GM21526 (cell line): ENCODE measurements at regions not wholly inside any gene's neighbourhood (a gene's known extent, or its start where the extent isn't known, plus 50 kb on each side); places are given as distances from the start of the nearest gene placed in this dataset.

Source experiments
- ATAC-seq: cut with Tn5 transposase; IDR thresholded peaks from one replicate; pipeline ENCODE4 v1.9.1; 2021; ENCODE audit warnings: moderate library complexity; ENCODE audit not compliant: unreplicated experiment, low FRiP score

DNA sequence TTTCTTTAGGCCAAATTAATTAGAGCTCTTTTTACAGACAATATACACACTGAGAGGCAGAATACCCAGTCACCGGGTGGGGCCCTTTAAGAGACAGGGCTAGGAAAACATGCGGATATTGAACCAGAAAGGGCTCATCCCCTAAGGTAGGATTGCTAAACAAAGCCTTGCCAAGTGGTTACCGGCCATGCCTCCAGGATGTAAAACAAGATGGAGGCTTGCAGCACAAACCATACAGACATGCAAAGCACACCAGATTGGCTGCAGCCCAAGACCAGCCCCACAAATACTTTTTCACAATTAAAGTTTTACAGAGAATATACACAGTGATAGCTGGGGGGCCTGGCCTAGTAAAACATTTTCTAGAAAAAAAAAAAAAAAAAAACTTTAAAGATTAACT is 210.0 kb downstream of the KLHL4 start:
- ATAC-seq: no peak

DNA sequence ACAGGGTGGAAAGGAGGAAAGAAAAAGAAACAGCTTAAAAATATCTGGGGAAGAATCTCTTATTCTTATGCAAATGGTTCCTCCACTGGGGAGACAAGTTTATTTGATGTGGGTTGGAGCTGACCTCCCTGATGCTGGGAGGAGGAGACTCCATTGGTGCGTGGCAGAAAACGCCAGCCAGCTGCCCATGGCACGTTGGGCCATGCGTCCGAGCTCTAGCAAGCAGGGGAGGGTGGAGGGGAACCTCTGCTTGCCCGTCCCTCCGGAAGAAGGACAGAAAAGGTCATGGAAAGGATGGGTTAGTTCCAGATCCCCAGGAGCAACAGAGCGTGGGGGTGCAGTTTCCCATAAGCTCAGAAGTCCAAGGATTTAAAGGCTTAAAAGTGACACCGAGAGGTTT is 210.4 kb downstream of the KLHL4 start:
- no peak for ATAC-seq

DNA sequence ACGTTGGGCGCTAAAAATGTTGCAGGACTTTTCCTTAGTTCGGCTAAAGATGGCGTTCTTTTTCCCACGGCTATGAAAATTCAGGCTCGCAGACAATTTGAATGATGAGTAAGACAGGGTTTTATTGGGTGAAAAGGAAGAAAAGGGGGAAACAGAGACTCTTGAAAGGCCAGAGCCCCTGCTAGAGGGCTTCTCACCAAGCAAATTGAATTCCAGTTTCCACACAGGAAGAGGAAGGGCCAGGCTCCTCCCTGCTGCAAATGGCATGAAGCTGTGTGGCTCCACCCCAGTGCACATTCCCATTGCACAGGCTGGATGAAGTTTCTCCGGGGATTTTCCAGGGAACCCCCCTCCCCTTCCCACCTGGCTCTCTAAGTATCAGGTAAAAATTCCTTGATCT is 210.9 kb downstream of the KLHL4 start:
- no peak for ATAC-seq

DNA sequence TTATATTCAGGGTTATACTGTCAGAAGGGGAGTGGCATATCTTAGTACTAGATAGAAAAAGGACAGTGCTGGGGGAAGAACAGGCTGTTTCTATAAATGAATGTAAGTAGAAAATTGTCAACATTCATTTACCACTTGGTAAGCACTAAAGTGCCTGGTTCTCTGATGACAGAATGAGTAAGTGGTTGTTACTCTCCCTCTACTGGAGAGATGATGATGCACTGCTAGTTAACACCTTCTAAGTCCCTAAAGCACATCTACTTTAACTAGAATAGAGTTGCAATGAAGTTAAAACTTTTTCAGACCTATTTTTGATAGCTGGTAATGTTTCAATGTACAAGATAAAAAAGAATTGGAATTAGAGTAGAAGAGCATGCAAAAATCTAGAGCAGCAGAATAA is 214.5 kb downstream of the KLHL4 start:
- ATAC-seq: no peak

DNA sequence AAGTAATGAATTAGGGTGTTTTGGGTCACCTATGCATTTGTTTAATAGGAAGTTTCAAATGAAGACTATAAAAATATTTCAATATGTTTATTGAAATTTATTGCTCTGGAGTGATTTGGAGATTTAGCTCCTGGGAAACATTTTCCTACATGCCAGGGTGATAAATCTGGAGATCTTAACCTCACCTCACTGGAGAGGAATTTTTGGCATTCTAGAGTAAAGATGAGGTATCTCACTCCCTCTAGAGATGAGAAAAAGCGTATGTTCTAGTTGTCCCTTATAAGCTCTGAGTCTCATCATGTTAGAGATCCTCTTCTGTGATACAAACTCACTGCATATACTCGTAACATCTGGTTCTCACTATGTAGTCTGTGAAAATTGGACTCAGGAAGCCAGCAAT is 219.0 kb downstream of the KLHL4 start:
- no peak for ATAC-seq

DNA sequence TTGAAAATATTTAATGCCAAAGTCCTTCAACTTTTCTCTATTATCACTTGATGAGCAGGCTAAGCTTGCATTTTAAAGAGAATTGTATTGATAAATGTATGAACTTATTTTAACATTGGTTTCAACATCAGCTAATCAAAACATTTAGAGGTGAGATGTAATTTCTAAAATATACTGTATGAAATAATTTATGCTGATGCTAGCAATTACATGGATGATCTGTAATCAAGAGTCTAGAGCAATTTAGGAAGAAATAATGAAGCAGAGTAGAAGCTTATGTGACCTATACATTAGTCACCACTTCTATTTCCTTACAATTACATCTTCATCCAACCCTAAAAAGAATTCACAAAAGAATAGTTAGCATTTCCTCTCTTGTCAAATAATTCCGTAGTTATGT is 226.8 kb downstream of the KLHL4 start:
- ATAC-seq: no peak

DNA sequence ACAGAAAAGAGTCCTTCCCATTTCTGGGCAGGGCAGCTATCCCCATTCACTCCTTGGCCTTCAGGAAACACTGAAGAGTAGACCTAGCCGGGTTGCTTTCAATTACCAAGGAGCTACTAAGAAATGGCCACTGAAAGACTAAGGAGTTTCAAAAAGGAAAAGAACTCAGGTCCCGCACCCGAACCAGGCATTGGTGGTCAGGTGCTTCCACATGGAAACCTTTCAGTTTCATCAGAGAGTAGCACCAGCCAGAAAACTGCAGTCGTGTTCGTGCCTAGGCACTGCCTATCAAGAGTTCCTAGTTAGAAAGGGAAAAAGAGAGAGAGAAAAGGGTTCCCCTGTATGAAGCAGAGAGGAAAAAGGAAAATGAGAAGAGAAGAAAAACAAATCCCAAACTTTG is 237.9 kb downstream of the KLHL4 start:
- ATAC-seq: no peak

DNA sequence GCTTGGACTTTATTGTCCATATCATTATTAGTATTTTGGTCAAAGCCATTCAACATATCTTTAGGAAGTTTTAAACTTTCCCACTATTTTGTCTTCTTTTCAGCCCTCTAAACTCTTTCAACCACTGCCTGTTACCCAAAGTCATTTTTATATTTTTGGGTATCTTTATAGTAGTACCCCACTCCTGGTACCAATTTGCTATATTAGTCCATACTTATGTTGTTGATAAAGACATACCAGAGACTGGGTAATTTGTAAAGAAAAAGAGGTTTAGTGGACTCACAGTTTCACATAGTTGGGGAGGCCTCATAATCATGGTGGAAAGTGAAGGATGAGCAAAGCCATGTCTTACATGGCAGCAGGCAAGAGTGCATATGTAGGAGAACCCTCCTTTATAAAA is 271.4 kb downstream of the KLHL4 start:
- ATAC-seq: no peak

DNA sequence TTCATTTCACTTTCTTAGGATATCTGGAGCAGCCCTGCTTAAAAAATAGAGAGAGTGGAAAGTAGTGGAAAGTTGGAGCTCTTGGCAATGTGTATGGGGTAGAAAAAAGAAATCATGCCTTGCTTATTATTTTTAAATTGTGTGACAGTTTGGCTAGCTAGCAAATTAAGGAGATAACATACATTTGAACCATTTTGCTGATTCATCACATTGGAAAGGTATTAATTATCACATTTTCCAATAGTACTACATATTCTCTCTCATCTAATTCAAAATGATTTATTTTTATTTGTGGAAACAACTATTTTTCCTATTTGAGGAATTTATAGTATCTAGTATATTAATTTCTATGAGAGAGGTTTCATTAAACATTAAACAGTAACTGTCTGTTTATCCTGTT is 280.4 kb downstream of the KLHL4 start:
- ATAC-seq: no peak

DNA sequence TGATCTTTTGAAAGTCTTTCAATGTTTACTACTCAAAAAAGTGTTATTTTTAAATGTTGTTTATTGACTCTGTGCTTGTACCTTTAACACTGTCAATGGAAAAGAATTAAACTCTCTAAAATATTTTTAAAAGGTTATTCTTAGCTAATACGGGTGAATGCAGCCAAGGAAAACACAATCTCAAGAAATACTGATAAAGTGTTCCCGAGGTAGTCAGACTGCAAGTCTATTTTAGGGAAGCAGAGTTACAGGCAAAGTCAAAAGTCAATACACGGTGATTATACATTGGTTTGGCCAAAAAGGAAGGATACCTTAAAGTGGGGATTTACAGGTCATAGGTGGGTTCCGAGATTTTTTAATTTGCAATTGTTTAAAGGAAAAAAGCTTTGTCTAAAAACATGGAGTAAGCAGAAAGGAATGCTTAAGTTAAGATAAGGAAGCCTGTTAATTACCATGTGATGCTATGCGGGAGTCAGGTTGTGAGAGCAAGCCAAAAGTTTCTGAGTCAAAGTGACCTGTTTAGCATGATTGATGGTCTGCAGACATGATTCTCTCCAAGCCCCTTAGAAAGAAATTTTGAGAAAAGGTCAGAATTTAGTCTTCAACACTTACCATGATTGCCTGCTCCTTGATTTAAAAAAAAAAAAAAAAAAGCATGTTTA is 288.4 kb downstream of the KLHL4 start:
- no peak for ATAC-seq

DNA sequence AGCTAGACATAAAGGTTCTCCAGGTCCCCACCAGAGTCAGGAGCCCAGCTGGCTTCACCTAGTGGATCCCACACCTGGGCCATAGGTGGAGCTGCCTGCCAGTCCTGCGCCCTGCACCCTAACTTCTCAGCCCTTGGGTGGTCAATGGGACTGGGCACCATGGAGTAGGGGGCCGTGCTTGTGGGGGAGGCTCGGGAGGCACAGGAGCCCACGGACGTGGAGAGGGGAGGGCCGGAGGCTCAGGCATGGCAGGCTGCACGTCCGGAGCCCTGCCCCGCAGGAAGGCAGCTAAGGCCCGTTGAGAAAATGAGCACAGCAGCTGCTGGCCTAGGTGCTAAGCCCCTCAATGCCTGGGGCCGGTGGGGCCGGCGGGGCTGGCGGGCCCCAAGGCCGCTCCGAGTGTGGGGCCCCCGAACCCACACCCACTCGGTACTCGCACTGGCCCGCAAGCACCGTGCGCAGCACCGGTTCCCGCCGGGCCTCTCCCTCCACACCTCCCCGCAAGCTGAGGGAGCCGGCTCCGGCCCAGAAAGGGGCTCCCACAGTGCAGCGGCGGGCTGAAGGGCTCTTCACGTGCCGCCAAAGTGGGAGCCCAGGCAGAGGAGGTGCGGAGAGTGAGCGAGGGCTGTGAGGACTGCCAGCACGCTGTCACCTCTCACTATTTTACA is 291.1 kb downstream of the KLHL4 start:
- ATAC-seq: no peak

DNA sequence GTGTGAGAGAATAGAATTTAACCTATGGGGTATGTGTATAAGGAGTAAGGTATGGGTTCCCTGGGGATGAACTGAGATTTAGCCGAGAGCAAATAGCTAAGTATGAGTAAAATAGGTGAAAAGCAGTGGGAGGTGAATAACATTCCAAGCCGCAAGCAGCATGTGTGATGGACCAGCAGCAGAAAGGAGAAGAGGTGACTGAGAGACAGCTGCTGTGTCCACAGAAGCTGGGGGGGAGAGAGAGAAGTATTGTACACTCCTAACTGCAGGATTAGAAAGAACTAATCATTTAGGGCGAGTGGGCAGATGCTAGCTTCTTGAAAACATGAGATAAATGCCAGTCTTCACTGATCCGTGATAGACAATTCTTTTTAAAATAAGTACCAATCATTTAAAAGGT is 296.0 kb downstream of the KLHL4 start:
- ATAC-seq: no peak

DNA sequence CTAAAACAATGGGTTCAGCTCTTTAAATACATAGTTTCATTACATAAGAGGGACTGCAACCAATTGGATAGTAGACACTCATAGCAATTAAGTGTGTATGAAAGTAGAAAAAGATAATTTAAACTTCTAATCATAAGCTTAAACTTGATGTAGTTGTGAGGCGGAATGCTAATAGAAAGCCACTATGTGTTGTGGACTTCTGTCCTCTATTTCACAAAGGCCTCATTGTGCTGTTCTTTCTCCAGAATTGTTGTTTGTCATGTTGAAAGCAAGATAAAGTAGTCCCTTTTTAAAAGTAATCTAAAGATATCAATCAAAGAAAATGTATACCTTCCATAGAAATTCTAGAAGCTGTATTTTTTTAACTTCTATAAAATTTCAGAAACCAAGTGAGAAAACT is 329.4 kb downstream of the KLHL4 start:
- ATAC-seq: no peak

DNA sequence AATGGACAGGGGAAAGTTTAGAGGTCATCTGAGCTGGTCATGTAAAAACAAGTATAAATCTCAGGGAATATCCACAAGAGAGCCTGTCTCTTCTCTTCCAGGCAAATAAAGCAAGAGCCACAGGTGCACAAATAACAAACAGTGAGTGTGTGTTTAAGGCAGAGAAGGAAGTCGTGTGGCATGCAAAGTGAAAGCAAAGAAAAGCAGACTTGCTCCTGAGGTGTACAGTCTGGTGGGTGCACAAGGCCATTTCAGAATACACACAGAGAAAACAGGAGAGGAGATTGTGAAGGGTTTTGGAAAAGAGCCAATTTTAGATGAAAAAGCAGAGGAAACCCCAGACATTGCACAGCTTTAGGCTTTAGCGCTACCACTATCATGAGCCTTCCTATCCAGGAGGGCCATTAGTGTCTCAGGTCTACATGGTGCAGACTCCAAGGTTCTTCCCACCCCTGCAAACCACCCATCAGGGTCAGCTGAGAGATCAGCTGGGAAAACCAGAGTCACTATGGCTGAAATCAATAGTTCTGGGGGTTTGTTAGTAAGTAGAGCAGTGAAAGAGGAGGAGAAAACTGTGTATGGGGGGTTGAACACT is 355.8 kb downstream of the KLHL4 start:
- ATAC-seq: peak; percentile 66

DNA sequence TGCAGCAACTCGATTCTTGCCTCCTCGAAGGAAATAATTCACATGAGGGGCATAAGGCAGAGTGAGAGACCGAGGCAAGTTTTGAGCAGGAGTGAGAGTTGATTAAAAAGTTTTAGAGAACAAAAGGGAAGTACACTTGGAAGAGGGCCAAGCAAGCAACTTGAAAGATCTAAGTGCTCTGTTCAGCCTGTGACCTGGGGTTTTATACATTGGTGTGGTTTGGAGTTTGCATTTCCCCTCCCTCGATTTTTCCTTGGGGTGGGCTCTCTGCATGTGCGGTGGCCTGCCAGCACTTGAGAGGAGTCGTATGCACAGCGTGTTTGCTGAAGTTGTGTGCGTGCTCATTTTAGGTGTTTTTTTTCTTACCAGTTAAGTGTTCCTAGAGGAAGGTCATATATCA is 356.4 kb downstream of the KLHL4 start:
- peak; percentile 38 for ATAC-seq

DNA sequence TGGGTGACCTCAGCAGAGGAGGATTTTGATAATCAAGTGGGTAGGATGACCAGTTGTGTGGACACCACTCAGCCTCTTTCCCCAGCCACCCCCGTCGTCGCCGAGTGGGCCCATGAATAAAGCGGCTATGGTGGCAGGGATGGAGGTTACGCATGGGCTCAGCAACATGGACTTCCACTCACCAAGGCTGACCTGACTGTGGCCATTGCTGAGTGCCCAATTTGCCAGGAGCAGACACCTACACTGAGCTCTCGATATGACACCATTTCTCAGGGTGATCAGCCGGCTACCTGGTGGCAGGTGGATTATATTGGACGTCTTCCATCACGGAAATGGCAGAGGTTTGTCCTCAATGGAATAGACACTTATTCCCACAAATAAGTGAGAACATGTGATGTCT is 361.3 kb downstream of the KLHL4 start:
- no peak for ATAC-seq

DNA sequence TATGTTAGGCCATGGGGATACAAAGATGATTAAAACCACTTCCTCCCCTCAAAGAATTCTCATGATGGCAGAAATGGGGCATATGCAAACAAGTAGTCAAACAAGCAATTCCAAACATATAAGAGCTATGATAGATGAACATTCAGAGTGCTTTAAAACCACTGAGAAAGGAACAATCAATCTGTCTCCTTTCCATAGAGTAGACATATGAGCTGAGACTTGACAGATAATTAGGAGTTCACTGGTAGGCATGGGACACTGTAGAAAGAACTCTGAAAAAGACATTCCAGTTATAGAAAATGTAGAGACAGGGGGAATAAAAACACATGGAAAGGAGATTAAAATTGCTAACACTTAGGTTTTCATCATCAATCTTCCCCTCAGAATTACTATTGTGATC is 372.8 kb downstream of the KLHL4 start:
- no peak for ATAC-seq

DNA sequence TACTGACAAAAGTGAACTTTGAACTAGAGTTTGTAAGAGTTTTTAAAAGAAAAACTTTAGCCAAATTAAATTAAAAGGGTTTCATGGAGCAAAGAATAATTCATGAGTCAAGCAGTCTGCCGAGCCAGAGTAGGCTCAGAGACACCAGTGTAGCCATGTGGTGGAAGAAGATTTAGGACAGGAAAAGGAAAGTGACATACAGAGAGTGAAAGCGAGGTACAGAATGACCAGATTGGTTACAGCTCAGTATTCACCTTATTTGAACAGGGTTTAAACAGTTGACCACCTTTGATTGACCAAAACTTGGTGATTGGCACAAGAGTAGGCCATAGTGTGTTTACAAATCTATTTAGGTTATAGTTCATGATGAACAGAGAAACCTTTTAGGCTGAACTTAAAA is 377.8 kb downstream of the KLHL4 start:
- no peak for ATAC-seq

DNA sequence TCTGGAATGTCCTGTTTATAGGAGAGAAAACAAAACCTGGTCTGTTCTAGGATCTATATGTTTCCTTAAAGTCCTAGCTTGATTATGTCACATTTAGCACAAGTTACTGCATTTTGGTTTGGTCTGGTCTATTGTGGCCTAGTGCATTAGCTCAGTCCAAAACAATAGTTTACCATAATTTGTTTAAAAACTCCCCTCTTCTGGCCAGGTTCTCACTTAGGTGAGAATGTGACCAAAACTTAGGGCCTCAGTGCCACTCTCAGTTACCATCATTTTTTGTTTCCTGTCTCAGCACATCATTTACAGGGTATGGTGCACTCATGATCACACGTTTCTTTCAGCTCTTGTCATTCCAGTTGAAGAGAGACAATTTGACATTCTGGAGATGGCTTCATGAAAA is 378.5 kb downstream of the KLHL4 start:
- no peak for ATAC-seq

DNA sequence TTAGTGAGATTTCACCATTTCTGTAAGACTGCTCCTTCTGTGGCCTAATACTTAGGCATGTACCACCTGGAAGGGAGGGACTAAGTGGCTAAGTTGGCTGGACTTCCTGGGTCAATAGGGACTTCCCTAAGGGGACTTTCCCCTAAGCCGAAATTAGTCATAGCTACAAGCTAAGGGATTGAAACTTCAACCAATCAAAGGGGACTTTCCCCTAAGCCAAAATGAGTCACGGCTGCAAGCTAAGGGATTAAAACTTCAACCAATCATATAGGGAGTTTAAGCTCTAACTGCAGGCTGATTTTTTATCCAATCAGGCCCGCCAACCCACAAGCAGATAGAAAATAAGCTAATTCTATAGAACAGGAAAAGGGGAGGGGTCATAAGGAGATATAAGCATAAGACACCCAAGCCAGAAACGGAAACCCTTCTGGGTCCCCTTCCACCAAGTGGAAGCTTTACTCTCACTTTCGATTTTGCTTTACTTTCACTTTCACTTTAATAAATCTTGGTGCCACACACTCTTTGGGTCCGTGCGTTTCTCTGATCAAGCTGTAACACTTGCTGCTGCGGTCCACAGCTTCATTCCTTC is 382.8 kb downstream of the KLHL4 start:
- ATAC-seq: peak; percentile 62

DNA sequence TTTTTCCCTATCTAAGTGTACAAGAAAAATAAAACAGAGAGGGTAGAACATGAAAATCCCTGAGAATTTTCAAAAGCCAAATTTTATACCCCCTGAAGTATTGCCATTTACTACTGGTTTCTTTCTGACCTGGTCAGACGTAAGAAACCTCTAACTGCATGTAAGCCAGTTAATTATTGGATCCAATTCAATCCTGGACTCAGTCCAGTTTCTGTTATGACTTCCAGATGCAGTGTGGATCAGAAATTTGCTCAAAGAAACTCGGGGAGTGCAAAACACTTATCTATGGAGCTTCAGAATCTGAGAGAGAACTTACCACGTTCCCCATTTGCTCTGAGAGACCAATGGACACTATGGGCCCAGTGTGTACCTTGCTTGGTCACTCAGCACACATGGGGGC is 383.5 kb downstream of the KLHL4 start:
- ATAC-seq: no peak

DNA sequence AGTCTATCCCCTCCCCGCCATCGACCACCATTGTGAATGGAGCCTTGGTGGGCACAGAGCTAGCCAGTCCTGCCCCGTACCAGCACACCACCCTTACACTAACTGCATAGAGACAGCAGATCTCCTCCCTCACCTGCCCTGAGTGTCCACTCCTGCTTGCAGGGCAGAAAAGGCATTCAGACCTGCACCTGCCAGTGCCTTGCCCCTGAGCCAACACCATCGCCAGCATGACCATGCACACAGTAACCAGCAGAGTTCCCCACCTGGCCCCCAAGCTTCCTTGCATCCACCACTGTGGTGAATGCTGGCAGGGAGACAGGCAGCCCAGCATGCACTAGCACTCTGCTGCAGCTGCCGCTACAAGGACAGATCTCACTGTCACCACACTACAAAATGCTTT is 397.1 kb downstream of the KLHL4 start:
- ATAC-seq: no peak
